ENCODE measurements at regions not wholly inside any gene's neighbourhood (a gene's known extent, or its start where the extent isn't known, plus 50 kb on each side); places are given as distances from the start of the nearest gene placed in this dataset.

DNA sequence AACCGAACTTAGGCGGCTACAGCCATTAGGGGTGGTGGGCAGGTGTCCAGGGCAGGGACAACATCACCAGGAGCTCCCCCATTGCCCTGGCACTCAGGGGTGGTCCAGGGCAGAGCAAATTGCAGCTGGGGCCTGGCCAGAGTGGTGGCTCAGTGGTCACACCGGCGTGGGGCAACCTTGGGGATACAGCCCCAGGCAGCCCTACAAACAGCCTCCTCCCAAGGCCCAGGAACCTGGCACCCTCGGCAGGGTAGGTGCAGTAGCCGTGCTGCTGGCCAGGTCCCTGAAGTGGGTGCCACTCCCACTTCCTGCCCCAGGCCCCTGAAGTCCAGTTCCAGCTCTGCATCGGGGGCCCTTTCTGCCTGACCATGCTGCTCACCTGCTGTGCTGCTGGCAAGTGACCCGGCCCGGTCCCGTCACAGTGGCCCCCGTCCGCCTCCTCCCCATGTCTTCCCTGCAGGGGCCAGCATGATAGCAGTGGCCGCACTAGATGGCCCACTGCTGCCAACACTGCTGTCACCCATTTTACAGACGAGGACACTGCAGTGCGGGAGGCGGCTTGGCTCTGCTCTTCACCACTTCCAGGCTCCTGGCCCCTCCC is 712.8 kb downstream of the MATN1 start:
- no peak overlapping the region for H3K4me3 ChIP-seq (ENCODE audit: insufficient read depth, low read depth, low read length)
- no peaks in the 10 kb centered on the region for H4K20me1 ChIP-seq (ENCODE audit: insufficient read depth, low read length)
- H3K9me3 ChIP-seq (ENCODE audit: insufficient read depth, low read depth, low read length): no peaks in the 10 kb centered on the region
- H3K4me1 ChIP-seq (ENCODE audit: insufficient read depth, low read length): no peaks in the 10 kb centered on the region
- Mint-ChIP-seq H3K27ac (ENCODE audit: unreplicated experiment) (no peak overlapping the region), H3K4me1 (ENCODE audit: low read depth, unreplicated experiment) (peaks cover 9% of the 10 kb centered on the region), H3K27me3 (ENCODE audit: low read depth, unreplicated experiment) (peaks cover 9% of the 10 kb centered on the region), H3K9me3 (ENCODE audit: unreplicated experiment) (peaks cover 2% of the 10 kb centered on the region), H3K4me3 (ENCODE audit: unreplicated experiment) (no peak overlapping the region), H3K36me3 (ENCODE audit: low read depth, unreplicated experiment) (no peaks in the 10 kb centered on the region)
- H3K9ac ChIP-seq (ENCODE audit: low read length): no peak overlapping the region
- TF ChIP-seq, protein P1, sequence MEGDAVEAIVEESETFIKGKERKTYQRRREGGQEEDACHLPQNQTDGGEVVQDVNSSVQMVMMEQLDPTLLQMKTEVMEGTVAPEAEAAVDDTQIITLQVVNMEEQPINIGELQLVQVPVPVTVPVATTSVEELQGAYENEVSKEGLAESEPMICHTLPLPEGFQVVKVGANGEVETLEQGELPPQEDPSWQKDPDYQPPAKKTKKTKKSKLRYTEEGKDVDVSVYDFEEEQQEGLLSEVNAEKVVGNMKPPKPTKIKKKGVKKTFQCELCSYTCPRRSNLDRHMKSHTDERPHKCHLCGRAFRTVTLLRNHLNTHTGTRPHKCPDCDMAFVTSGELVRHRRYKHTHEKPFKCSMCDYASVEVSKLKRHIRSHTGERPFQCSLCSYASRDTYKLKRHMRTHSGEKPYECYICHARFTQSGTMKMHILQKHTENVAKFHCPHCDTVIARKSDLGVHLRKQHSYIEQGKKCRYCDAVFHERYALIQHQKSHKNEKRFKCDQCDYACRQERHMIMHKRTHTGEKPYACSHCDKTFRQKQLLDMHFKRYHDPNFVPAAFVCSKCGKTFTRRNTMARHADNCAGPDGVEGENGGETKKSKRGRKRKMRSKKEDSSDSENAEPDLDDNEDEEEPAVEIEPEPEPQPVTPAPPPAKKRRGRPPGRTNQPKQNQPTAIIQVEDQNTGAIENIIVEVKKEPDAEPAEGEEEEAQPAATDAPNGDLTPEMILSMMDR (IDR thresholded peaks at IDR 0.05; ENCODE audit: insufficient read depth, low read depth, low read length): no peak
- TF ChIP-seq EZH2 (IDR thresholded peaks at IDR 0.05; ENCODE audit: insufficient read depth, low read length): no peak
- no peak overlapping the region for H2AFZ ChIP-seq (ENCODE audit: low read depth, low read length)
- H3K27me3 ChIP-seq (ENCODE audit: insufficient read depth, low read length): peaks cover 2% of the 10 kb centered on the region
- FAIRE-seq: no peak
- DNase-seq (ENCODE audit: low read depth): no peak
- H3K79me2 ChIP-seq (ENCODE audit: insufficient read depth, low read length): no peaks in the 10 kb centered on the region
- no peak overlapping the region for H3K4me2 ChIP-seq (ENCODE audit: low read length)
- H3K27ac ChIP-seq (ENCODE audit: low read depth, low read length): no peak overlapping the region
- no peaks in the 10 kb centered on the region for H3K36me3 ChIP-seq (ENCODE audit: insufficient read depth, low read length)

DNA sequence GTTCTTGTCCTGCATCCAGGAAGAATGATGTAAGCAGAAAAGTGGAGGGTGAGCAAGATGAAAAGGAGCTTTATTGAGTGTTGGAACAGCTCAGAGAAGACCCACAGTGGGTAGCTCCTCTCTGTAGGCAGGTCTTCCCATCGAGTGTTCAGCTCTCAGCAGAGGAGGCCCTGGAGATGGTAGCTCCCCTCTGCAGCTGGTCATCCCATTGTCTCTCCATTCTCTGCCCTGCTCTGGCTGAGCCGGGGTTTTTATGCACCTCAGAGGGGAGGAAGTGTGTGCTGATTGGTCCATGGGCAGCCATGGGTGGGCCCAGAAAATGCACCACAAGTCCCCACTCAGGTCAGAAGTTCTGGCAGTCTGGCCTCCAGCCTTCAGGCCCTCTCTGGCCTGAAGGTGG is 713.7 kb downstream of the MATN1 start:
- DNase-seq (ENCODE audit: low read depth) (no peak), FAIRE-seq (no peak)
- Histone ChIP-seq H4K20me1 (ENCODE audit: insufficient read depth, low read length) (no peaks in the 10 kb centered on the region), H2AFZ (ENCODE audit: low read depth, low read length) (no peak overlapping the region), H3K4me1 (ENCODE audit: insufficient read depth, low read length) (no peaks in the 10 kb centered on the region), H3K27me3 (ENCODE audit: insufficient read depth, low read length) (peaks cover 5% of the 10 kb centered on the region), H3K79me2 (ENCODE audit: insufficient read depth, low read length) (no peaks in the 10 kb centered on the region), H3K36me3 (ENCODE audit: insufficient read depth, low read length) (no peaks in the 10 kb centered on the region), H3K27ac (ENCODE audit: low read depth, low read length) (no peak overlapping the region), H3K9ac (ENCODE audit: low read length) (no peak overlapping the region), H3K4me3 (ENCODE audit: insufficient read depth, low read depth, low read length) (no peak overlapping the region), H3K9me3 (ENCODE audit: insufficient read depth, low read depth, low read length) (no peaks in the 10 kb centered on the region), H3K4me2 (ENCODE audit: low read length) (no peak overlapping the region)
- H3K36me3 Mint-ChIP-seq (ENCODE audit: low read depth, unreplicated experiment): no peaks in the 10 kb centered on the region
- no peak overlapping the region for H3K27ac Mint-ChIP-seq (ENCODE audit: unreplicated experiment)
- H3K27me3 Mint-ChIP-seq (ENCODE audit: low read depth, unreplicated experiment): peaks cover 9% of the 10 kb centered on the region
- TF ChIP-seq, protein P1 (IDR thresholded peaks at IDR 0.05; ENCODE audit: insufficient read depth, low read depth, low read length): no peak
- no peak for TF ChIP-seq EZH2 (IDR thresholded peaks at IDR 0.05; ENCODE audit: insufficient read depth, low read length)
- H3K9me3 Mint-ChIP-seq (ENCODE audit: unreplicated experiment): peaks cover 2% of the 10 kb centered on the region
- H3K4me3 Mint-ChIP-seq (ENCODE audit: unreplicated experiment): no peak overlapping the region
- peaks cover 9% of the 10 kb centered on the region for H3K4me1 Mint-ChIP-seq (ENCODE audit: low read depth, unreplicated experiment)

DNA sequence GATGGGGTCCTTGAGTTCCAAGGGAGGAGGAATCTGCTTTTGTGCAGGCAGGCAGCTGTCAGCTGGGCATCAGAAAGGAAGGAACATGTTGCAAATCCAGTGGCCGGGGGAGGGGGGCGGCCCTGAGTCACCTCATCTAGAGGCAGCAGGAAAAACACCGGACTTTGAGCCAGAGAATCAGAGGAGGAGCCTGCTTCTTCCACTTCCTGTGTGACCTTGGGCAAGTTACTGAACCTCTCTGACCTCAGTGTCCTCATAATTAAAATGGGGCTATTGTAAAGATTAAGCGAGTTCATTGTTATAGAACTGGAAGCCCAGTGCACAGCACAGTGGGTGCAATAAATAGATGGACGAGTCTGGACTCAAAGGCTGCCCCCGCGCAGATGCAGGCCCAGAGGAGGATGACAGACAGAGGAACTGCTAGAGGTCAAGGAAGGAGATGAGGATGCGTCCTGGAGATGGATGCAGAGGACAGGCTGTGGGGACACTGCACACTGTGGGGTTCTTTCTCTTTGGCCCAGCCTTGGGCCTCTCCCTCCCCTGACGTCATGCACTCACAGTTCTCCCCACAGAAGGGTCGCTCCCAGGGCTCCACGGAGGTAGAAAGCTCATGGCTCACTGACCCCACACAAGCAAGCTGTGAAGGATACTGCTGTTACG is 714.3 kb downstream of the MATN1 start:
- H3K4me3 Mint-ChIP-seq (ENCODE audit: unreplicated experiment): no peak overlapping the region

More for the DNA sequence above, 714.3 kb downstream of the MATN1 start:
- H3K36me3 ChIP-seq (ENCODE audit: insufficient read depth, low read length): no peaks in the 10 kb centered on the region
- no peaks in the 10 kb centered on the region for H3K79me2 ChIP-seq (ENCODE audit: insufficient read depth, low read length)
- H3K4me2 ChIP-seq (ENCODE audit: low read length): no peak overlapping the region
- H4K20me1 ChIP-seq (ENCODE audit: insufficient read depth, low read length): no peaks in the 10 kb centered on the region
- Mint-ChIP-seq H3K36me3 (ENCODE audit: low read depth, unreplicated experiment) (no peaks in the 10 kb centered on the region), H3K4me1 (ENCODE audit: low read depth, unreplicated experiment) (peaks cover 9% of the 10 kb centered on the region), H3K27me3 (ENCODE audit: low read depth, unreplicated experiment) (peaks cover 9% of the 10 kb centered on the region), H3K27ac (ENCODE audit: unreplicated experiment) (no peak overlapping the region), H3K9me3 (ENCODE audit: unreplicated experiment) (peaks cover 2% of the 10 kb centered on the region)
- DNase-seq (ENCODE audit: low read depth) (no peak), FAIRE-seq (no peak)
- H3K27me3 ChIP-seq (ENCODE audit: insufficient read depth, low read length): peaks cover 5% of the 10 kb centered on the region
- no peak for TF ChIP-seq EZH2 (IDR thresholded peaks at IDR 0.05; ENCODE audit: insufficient read depth, low read length)
- TF ChIP-seq, protein P1 (IDR thresholded peaks at IDR 0.05; ENCODE audit: insufficient read depth, low read depth, low read length): no peak
- no peak overlapping the region for H3K4me3 ChIP-seq (ENCODE audit: insufficient read depth, low read depth, low read length)
- H2AFZ ChIP-seq (ENCODE audit: low read depth, low read length): no peak overlapping the region
- H3K9ac ChIP-seq (ENCODE audit: low read length): no peak overlapping the region
- no peak overlapping the region for H3K27ac ChIP-seq (ENCODE audit: low read depth, low read length)
- no peaks in the 10 kb centered on the region for H3K9me3 ChIP-seq (ENCODE audit: insufficient read depth, low read depth, low read length)
- no peaks in the 10 kb centered on the region for H3K4me1 ChIP-seq (ENCODE audit: insufficient read depth, low read length)
